Urinary bladder (tissue), 4 donors: ENCODE measurements at regions not wholly inside any gene's neighbourhood (a gene's known extent, or its start where the extent isn't known, plus 50 kb on each side); places are given as distances from the start of the nearest gene placed in this dataset. TPM values are rescaled to one million over a fixed set of nuclear protein-coding genes. Genes with fewer than 3 reads are reported as not detected.

Experiments used
- DNase-seq: peaks from one replicate; pipeline ENCODE4 v3.0.0-alpha.2; 2015; ENCODE audit errors: extremely low spot score
- H3K27ac ChIP-seq: one replicate; pipeline ENCODE4 v1.5.1; 2013; ENCODE audit warnings: low read depth, mild to moderate bottlenecking, moderate library complexity
- H3K36me3 ChIP-seq: one replicate; pipeline ENCODE4 v1.6.1; 2013; ENCODE audit warnings: mild to moderate bottlenecking, moderate library complexity; ENCODE audit not compliant: insufficient read depth
- H3K4me1 ChIP-seq: one replicate; pipeline ENCODE4 v1.6.1; 2013; ENCODE audit warnings: mild to moderate bottlenecking, moderate library complexity; ENCODE audit not compliant: insufficient read depth
- H3K4me3 ChIP-seq: one replicate; pipeline ENCODE4 v1.5.1; 2013; ENCODE audit warnings: low read depth, low read length
- WGBS: extraction: QIAGEN DNeasy Blood & Tissue Kit; methylation state at CpG from one replicate; pipeline ENCODE4 v1.1.7; 2013; 5-methylcytosine and 5-hydroxymethylcytosine counted together
- small RNA-seq: library from RNA; depleted of rRNA; stranded (forward); fragments of <200 nt; gene quantifications from one replicate; pipeline ENCODE3, GENCODE V24; 2014
- donor health status: healthy with polysubstance abuse.
- donor health status: healthy.

GRCh38 chr9:103991698-103992097 is 102.4 kb upstream of the SMC2 start:
- Histone ChIP-seq H3K27ac (no peak overlapping the region), H3K4me1 (no peaks in the 10 kb centered on the region), H3K4me3 (no peak overlapping the region), H3K36me3 (no peaks in the 10 kb centered on the region)
- no peak for DNase-seq
- WGBS = 31% methylated on average over 1 of the region's 1 CpG

DNA sequence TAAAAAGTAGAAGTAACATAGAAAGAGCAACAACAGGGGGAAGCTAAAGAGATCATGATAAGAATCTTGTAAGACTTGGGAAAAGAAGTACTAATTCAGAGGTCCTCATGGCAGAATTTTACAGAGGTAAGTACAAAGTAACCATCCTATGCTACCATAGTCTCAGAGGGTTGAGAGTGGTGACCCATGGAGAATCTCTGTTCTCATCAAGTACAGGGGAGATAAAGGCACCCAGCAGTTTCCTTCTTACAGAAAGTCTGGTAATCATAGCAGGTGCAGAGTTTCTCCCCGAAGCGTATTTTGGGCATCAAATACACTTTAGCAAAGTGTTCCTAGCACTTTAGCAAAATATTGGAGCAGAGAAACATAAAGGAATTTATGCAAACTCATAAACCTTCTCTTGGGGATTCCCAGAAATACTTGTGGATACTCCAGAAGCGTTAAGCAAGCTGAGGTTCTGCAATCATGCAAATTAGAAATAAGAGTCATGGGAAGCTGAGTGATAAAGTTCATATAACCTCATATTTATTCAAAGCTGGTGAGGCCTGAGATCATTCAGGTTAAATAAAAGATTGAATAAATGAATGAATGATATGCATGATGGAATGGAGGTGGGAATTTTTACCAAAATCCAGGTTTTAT is 101.0 kb upstream of the SMC2 start:
- WGBS = 78% methylated on average over 3 of the region's 3 CpGs
- no peak overlapping the region for H3K4me3 ChIP-seq
- no peaks in the 10 kb centered on the region for H3K36me3 ChIP-seq
- H3K27ac ChIP-seq = no peak overlapping the region
- DNase-seq = no peak
- no peaks in the 10 kb centered on the region for H3K4me1 ChIP-seq

DNA sequence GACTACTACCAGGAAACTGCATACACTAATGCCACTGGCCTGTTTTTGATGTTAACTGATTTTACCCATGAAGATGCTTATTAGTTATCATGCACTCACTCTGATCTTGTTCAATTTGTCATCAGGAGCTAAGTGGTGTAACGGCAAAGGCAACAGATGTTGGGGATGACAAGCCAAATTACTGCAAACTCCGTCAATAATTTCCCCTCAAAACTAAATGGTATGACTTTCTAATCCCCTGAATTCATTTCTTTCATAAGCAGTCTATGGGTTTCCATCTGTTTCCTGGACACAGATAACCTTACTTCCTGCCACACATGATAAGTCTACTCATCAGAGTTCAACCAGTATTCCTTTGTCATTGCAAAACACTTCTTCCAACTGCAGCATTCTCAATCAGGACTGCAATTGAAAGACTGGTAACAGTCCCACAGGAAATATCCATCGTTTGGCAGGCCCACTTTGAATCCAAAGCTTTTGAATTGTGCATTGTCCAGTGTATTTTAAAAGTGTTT is 96.2 kb upstream of the SMC2 start:
- WGBS = 62% methylated on average over 3 of the region's 3 CpGs
- Histone ChIP-seq H3K36me3 (no peaks in the 10 kb centered on the region), H3K27ac (no peak overlapping the region), H3K4me3 (no peak overlapping the region), H3K4me1 (no peaks in the 10 kb centered on the region)
- no peak for DNase-seq

GRCh38 chr9:103999375-104000062 is 94.6 kb upstream of the SMC2 start:
- 97% methylated on average over 40 of the region's 40 CpGs for WGBS
- Histone ChIP-seq H3K36me3 (no peaks in the 10 kb centered on the region), H3K4me1 (no peaks in the 10 kb centered on the region), H3K27ac (no peak overlapping the region), H3K4me3 (no peak overlapping the region)
- DNase-seq = no peak

DNA sequence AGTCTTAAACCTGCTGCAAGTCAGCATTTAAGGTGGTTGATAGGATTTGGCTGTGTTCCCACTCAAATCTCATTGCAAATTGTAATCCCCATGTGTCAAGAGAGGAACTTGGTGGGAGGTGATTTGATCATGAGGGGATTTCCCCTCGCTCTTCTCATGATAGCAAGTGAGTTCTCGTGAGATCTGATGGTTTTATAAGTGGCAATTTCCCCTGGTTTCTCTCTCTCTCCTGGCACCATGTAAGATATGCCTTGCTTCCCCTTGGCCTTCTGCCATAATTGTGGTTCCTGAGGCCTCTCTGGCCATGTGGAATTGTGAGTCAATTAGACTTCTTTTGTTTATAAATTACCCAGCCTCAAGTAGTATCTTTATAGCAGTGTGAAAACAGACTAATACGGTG is 84.3 kb upstream of the SMC2 start:
- H3K27ac ChIP-seq = no peak overlapping the region
- WGBS = 33% methylated on average over 3 of the region's 3 CpGs
- no peak overlapping the region for H3K4me3 ChIP-seq
- H3K36me3 ChIP-seq = no peaks in the 10 kb centered on the region
- DNase-seq = no peak
- no peaks in the 10 kb centered on the region for H3K4me1 ChIP-seq

- Histone ChIP-seq H3K36me3 (no peaks in the 10 kb centered on the region), H3K4me1 (no peaks in the 10 kb centered on the region), H3K27ac (no peak overlapping the region), H3K4me3 (no peak overlapping the region)
- no peak for DNase-seq
These were observed 72.0 kb upstream of the SMC2 start for GRCh38 chr9:104022083-104022482.

DNA sequence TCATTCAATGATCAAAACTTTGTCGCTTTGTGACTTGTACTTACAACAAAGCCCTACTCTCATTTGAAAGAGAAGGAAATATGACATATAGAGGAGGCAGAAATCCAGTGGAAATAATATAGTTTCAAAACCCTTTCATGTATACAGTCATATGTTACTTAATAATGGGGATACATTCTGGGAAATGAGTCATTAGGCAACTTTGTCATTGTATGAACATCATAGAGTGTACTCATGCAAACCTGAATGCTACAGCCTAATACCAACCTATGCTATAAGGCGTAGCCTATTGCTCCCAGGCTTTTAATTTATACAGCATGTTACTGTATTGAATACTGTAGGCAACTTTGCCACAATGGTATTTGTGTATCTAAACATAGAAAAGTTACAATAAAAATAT is 69.0 kb upstream of the SMC2 start:
- Histone ChIP-seq H3K27ac (no peak overlapping the region), H3K36me3 (no peaks in the 10 kb centered on the region), H3K4me1 (no peaks in the 10 kb centered on the region), H3K4me3 (no peak overlapping the region)
- WGBS = 91% methylated on average over 2 of the region's 2 CpGs
- no peak for DNase-seq

- H3K36me3 ChIP-seq = no peaks in the 10 kb centered on the region
- H3K4me3 ChIP-seq = no peak overlapping the region
- H3K4me1 ChIP-seq = no peaks in the 10 kb centered on the region
- DNase-seq = no peak
- 27% methylated on average over 2 of the region's 2 CpGs for WGBS
- no peak overlapping the region for H3K27ac ChIP-seq
These were observed 68.2 kb upstream of the SMC2 start for GRCh38 chr9:104025945-104026344.

- no peak overlapping the region for H3K27ac ChIP-seq
- no peaks in the 10 kb centered on the region for H3K4me1 ChIP-seq
- WGBS = 57% methylated on average over 5 of the region's 5 CpGs
- DNase-seq = no peak
- H3K4me3 ChIP-seq = no peak overlapping the region
- H3K36me3 ChIP-seq = no peaks in the 10 kb centered on the region
These were observed 66.8 kb upstream of the SMC2 start for GRCh38 chr9:104027295-104027694.

DNA sequence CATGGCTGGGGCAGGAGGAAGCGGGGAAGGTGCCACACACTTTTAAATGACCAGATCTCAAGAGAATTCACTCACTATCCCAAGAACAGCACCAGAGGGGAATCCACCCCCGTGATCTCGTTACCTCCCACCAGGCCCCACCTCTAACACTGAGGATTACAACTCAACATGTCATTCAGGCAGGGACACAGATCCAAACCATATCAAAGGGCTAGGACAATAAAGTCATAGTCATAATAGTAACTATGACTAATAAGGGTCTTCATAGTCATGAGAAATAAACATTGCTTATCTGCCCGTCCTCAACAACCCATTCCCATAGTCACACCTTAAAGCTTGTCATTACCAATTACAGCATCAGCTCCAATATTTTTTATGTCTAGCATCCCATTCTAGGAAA is 65.3 kb upstream of the SMC2 start:
- no peak for DNase-seq
- 84% methylated on average over 4 of the region's 4 CpGs for WGBS
- Histone ChIP-seq H3K36me3 (no peaks in the 10 kb centered on the region), H3K27ac (no peak overlapping the region), H3K4me3 (no peak overlapping the region), H3K4me1 (no peaks in the 10 kb centered on the region)

Small RNA genes lying in the stretch of these regions (small RNA-seq; reads per million reads assigned to genes)
- gene RNA5SP291 = not detected
